ENCODE measurements at regions not wholly inside any gene's neighbourhood (a gene's known extent, or its start where the extent isn't known, plus 50 kb on each side); places are given as distances from the start of the nearest gene placed in this dataset.
"Not testable (repeated sequence)": the region's sequence is repeated elsewhere in the genome, so short reads cannot be mapped to it uniquely, and the experiment has no call there.

DNA sequence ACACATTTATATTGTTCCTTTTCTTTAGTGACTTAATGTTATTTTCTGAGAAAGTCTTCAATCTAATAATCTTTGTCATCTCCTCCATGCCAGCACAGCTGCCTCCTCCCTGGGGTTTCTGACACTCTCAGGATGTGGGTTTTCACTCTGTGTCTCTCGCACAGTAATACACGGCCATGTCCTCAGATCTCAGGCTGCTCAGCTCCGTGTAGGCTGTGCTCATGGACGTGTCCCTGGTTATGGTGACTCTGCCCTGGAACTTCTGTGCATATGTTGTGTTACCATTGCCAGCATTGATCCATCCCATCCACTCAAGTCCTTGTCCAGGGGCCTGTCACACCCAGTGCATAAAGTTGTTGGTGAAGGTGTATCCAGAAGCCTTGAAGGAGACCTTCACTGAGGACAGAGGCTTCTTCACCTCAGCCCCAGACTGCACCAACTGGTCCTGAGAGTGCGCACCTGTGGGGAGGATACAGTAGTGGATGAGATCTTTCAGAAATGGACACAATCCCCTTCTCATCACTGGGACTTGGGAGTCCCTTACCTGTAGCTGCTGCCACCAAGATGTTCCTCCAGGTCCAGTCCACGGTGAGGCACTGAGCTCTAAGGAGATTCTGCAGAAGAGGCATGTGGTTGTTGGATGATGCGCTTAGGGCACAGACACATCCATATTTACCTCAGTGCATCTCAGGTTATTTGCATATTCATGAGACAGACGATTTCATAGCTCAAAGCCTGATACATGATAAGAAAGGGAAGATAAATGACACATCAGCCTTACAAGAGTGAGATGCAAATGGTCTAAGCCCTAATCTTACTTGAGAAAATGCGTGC, 125.2 kb downstream of the POTEB start:
- not testable (repeated sequence) for TF ChIP-seq POLR2A (IDR thresholded peaks at IDR 0.05)
- TF ChIP-seq, protein P1, sequence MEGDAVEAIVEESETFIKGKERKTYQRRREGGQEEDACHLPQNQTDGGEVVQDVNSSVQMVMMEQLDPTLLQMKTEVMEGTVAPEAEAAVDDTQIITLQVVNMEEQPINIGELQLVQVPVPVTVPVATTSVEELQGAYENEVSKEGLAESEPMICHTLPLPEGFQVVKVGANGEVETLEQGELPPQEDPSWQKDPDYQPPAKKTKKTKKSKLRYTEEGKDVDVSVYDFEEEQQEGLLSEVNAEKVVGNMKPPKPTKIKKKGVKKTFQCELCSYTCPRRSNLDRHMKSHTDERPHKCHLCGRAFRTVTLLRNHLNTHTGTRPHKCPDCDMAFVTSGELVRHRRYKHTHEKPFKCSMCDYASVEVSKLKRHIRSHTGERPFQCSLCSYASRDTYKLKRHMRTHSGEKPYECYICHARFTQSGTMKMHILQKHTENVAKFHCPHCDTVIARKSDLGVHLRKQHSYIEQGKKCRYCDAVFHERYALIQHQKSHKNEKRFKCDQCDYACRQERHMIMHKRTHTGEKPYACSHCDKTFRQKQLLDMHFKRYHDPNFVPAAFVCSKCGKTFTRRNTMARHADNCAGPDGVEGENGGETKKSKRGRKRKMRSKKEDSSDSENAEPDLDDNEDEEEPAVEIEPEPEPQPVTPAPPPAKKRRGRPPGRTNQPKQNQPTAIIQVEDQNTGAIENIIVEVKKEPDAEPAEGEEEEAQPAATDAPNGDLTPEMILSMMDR (IDR thresholded peaks at IDR 0.05): not testable (repeated sequence)
